K562 (cell line): ENCODE measurements at regions not wholly inside any gene's neighbourhood (a gene's known extent, or its start where the extent isn't known, plus 50 kb on each side); places are given as distances from the start of the nearest gene placed in this dataset.
A peak's percentile ranks its signal among the peaks of the same experiment; 100 is the strongest.

ENCODE experiments used
- ATAC-seq: fragments of 200-7000 bp; cut with Tn5 transposase; 3 replicates; pipeline ENCODE4 v1.9.1; 2020; ENCODE audit warnings: moderate library complexity
- BruUV-seq: library from RNA; stranded (reverse); fragments of 400-500 nt; replicated peaks from 2 replicates; lab custom pipeline; 2021; lab: Mats Ljungman, UMichigan
- CTCF ChIA-PET: fragments of 300-600 bp; formaldehyde crosslinking; extraction: SDS; loops from one replicate; lab custom pipeline; 2021; ENCODE audit warnings: low intra/inter-chr PET ratio; lab: Yijun Ruan, JAX
- POLR2A ChIA-PET: fragments of 300-600, 350-650 bp; sonication (Branson Sonifier 250); formaldehyde crosslinking; extraction: SDS; loops from one replicate; lab custom pipeline; 2021; ENCODE audit warnings: antibody characterized with exemption, inconsistent platforms; lab: Yijun Ruan, JAX
- DNase-seq, 4 experiments: peaks; one replicate each; pipeline versions ENCODE4 v3.0.0 to v3.0.0-alpha.2; 2011 to 2018; ENCODE audit warnings: low spot score in 3 of 4, mixed read lengths in 3 of 4; ENCODE audit errors: extremely low read depth in 1 of 4
- FAIRE-seq: peaks from 2 replicates; lab custom pipeline; 2011; peaks lifted over from hg19 to GRCh38; lab: Jason Lieb, UNC
- H2AFZ ChIP-seq: 2 replicates; pipeline ENCODE4 v1.6.0; 2011; ENCODE audit warnings: low read depth, low read length, control low read depth, inconsistent platforms
- H3K27ac ChIP-seq: fragments of 200-600 bp; 3 replicates; pipeline ENCODE4 v1.8.0; 2011; ENCODE audit warnings: low read depth, mild to moderate bottlenecking, control low read depth, inconsistent platforms, low read length, moderate library complexity, mixed read lengths; ENCODE audit errors: extremely low read depth
- H3K27me3 ChIP-seq, 2 experiments: fragments of 300-600 bp in 1 of 2; 2 replicates in 1 of 2; 3 replicates in 1 of 2; pipeline versions ENCODE4 v1.6.0 to v1.8.0; 2011; ENCODE audit warnings: inconsistent platforms in 2 of 2, low read length in 2 of 2, mild to moderate bottlenecking in 1 of 2, mixed read lengths in 1 of 2, moderate library complexity in 1 of 2; ENCODE audit not compliant: control insufficient read depth in 2 of 2, insufficient read depth in 2 of 2
- H3K36me3 ChIP-seq: fragments of 300-600 bp; 3 replicates; pipeline ENCODE4 v1.8.0; 2011; ENCODE audit warnings: mild to moderate bottlenecking, low read length, inconsistent platforms; ENCODE audit not compliant: control insufficient read depth, insufficient read depth
- H3K4me1 ChIP-seq, 2 experiments: fragments of 200-600 bp in 1 of 2; replicated peaks in 1 of 2; 2 replicates in 1 of 2; 3 replicates in 1 of 2; pipeline versions ENCODE4 v1.5.1 to v1.8.0; 2011; ENCODE audit warnings: inconsistent platforms in 2 of 2, low read length in 2 of 2, mild to moderate bottlenecking in 1 of 2, mixed read lengths in 1 of 2, moderate library complexity in 1 of 2; ENCODE audit not compliant: control insufficient read depth in 2 of 2, insufficient read depth in 2 of 2
- H3K4me2 ChIP-seq: 2 replicates; pipeline ENCODE4 v1.6.1; 2011; ENCODE audit warnings: low read length, control low read depth, inconsistent platforms, mixed read lengths; ENCODE audit not compliant: insufficient read depth
- H3K4me3 ChIP-seq: fragments of 200-600 bp; sonication (generic), shearing (Covaris generic); 2 replicates; pipeline ENCODE4 v1.5.1; 2016; ENCODE audit warnings: control low read depth, inconsistent platforms
- H3K79me2 ChIP-seq: fragments of 200-600 bp; 3 replicates; pipeline ENCODE4 v1.8.0; 2011; ENCODE audit warnings: low read length, inconsistent platforms; ENCODE audit not compliant: control insufficient read depth, insufficient read depth
- H3K9ac ChIP-seq, 2 experiments: 2 replicates each; pipeline versions ENCODE4 v1.6.0 to v1.6.1; 2011; ENCODE audit warnings: low read depth in 2 of 2, low read length in 2 of 2, control low read depth in 1 of 2, inconsistent platforms in 1 of 2, mild to moderate bottlenecking in 1 of 2, mixed read lengths in 1 of 2; ENCODE audit not compliant: insufficient read depth in 1 of 2
- H3K9me1 ChIP-seq: one replicate; pipeline ENCODE4 v1.6.0; 2011; ENCODE audit warnings: inconsistent platforms, mild to moderate bottlenecking, low read length, moderate library complexity; ENCODE audit not compliant: control insufficient read depth, insufficient read depth
- H3K9me3 ChIP-seq: replicated peaks from 2 replicates; pipeline ENCODE4 v1.5.1; 2011; ENCODE audit warnings: low read depth, low read length, inconsistent platforms; ENCODE audit not compliant: control insufficient read depth, insufficient read depth
- H4K20me1 ChIP-seq: replicated peaks from 2 replicates; pipeline ENCODE4 v1.6.1; 2011; ENCODE audit warnings: low read length, inconsistent platforms, mixed read lengths; ENCODE audit not compliant: control insufficient read depth, insufficient read depth
- CBFA2T2 ChIP-seq: fragments of 450-650 bp; conservative IDR thresholded peaks from 2 replicates; pipeline ENCODE4 v1.6.1; 2017; ENCODE audit warnings: mild to moderate bottlenecking
- DDX20 ChIP-seq: fragments of 450-650 bp; IDR thresholded peaks from 2 replicates; pipeline ENCODE4 v1.6.1; 2016; ENCODE audit warnings: missing genetic modification characterization, low read depth, mild to moderate bottlenecking, missing compliant biosample characterization, moderate library complexity
- HDAC3 ChIP-seq: fragments of 450-650 bp; IDR thresholded peaks from 2 replicates; pipeline ENCODE4 v1.6.1; 2018; ENCODE audit warnings: borderline replicate concordance, mild to moderate bottlenecking, moderate library complexity; ENCODE audit not compliant: partially characterized antibody
- HIVEP1 ChIP-seq: fragments of 250-450 bp; sonication (Bioruptor Pico); IDR thresholded peaks from 2 replicates; pipeline ENCODE4 v1.4.0; 2020; ENCODE audit warnings: mild to moderate bottlenecking
- HNRNPK ChIP-seq: fragments of 200-400 bp; formaldehyde crosslinking; IDR thresholded peaks from one replicate; pipeline ENCODE4 v1.6.1; 2018; ENCODE audit warnings: mild to moderate bottlenecking, low read depth, low read length; ENCODE audit not compliant: poor library complexity, severe bottlenecking
- MYC ChIP-seq, 2 experiments: fragments of 250-450 bp in 1 of 2; sonication (Bioruptor Pico) in 1 of 2; IDR thresholded peaks; 2 replicates each; pipeline versions ENCODE4 v1.5.1 to v1.6.1; 2012 to 2021; ENCODE audit warnings: low read depth in 2 of 2, borderline replicate concordance in 1 of 2, improper control_type of control experiment in 1 of 2, low read length in 1 of 2, mild to moderate bottlenecking in 1 of 2, moderate library complexity in 1 of 2
- NR1H2 ChIP-seq: sonication (generic); formaldehyde crosslinking; IDR thresholded peaks from 2 replicates; pipeline ENCODE4 v1.4.0; 2020; ENCODE audit warnings: mild to moderate bottlenecking, missing genetic modification reagents
- PCBP1 ChIP-seq: fragments of 200-400 bp; formaldehyde crosslinking; IDR thresholded peaks from 2 replicates; pipeline ENCODE4 v1.6.1; 2018; ENCODE audit warnings: mild to moderate bottlenecking, low read depth, low read length; ENCODE audit not compliant: poor library complexity, severe bottlenecking
- PHB2 ChIP-seq: fragments of 450-650 bp; IDR thresholded peaks from 2 replicates; pipeline ENCODE4 v1.6.1; 2017; ENCODE audit warnings: low read depth
- ZFP36 ChIP-seq: fragments of 150-350 bp; IDR thresholded peaks from 2 replicates; pipeline ENCODE4 v1.6.1; 2018; ENCODE audit warnings: low read length, low read depth; ENCODE audit not compliant: partially characterized antibody
- ZNF274 ChIP-seq: IDR thresholded peaks from 2 replicates; pipeline ENCODE4 v1.6.1; 2011; ENCODE audit warnings: low read depth, mild to moderate bottlenecking, low read length, moderate library complexity, borderline replicate concordance
- WGBS: fragments of 100-300 bp; shearing (Covaris generic); methylation state at CpG from one replicate; pipeline ENCODE4 v1.1.6; 2016; ENCODE audit warnings: low coverage, mixed read lengths; ENCODE audit not compliant: insufficient coverage; ENCODE audit errors: missing lambda C conversion rate; 5-methylcytosine and 5-hydroxymethylcytosine counted together
- in situ Hi-C: fragments of 300-500 bp; cut with MboI; formaldehyde crosslinking; loops from 4 replicates; pipeline ENCODE4 v1.15.0; 2018; ENCODE audit warnings: inconsistent platforms, mixed read lengths
- intact Hi-C: fragments of 100-400 bp; cut with micrococcal nuclease; formaldehyde crosslinking; loops from 2 replicates; pipeline ENCODE4 v1.14.2; 2022

DNA sequence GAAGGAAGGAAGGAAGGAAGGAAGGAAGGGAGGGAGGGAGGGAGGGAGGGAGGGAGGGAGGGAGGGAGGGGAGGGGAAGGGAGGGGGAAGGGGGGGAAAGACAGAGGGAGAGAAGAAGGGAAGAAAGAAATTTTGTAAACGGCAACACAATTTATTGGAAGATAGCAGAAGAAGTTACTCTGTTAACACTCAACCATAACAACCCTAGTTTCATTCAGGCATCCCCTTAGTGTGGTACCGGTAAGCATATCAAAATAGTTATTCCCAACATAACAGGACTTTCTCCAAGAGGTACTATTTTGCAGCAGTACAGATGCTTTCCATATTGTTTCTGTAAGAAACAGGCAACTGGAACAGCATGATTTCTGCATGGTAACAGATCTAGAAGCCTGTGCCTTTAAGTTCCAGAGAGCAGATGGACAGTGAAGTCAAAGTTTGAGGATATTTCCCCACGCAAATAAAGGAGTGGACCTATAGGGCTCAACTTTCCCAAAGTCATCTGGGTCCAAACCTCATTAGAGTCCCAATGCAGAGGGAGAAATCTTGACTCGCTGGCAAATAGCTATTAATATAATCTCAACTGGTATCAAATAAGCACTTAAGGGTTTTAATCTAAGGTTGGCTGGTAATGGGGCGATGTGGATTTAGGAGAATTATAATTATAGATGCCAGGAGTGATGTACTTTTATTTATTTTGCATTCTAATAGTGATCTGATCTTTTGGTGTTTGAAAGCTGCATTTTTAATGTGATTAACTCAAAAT is 69.4 kb downstream of the TENT5A start:
- Histone ChIP-seq H3K36me3 (no peaks in the 10 kb centered on the region), H3K9me1 (no peaks in the 10 kb centered on the region), H4K20me1 (no peaks in the 10 kb centered on the region), H3K4me3 (no peak overlapping the region), H3K9ac (no peak overlapping the region), H3K27me3 (no peaks in the 10 kb centered on the region), H3K27ac (no peak overlapping the region), H3K79me2 (no peaks in the 10 kb centered on the region), H2AFZ (no peak overlapping the region), H3K9me3 (no peaks in the 10 kb centered on the region), H3K4me1 (no peaks in the 10 kb centered on the region), H3K4me2 (no peak overlapping the region)
- no peak for DNase-seq
- no TSS peak for BruUV-seq
- intact Hi-C loops: no loop called here
- ChIA-PET POLR2A (no interaction called here), CTCF (no interaction called here)
- WGBS: 3% methylated on average over 4 of the region's 5 CpGs
- in situ Hi-C loops: no loop called here
- no peak for ATAC-seq
- TF ChIP-seq HDAC3 (no peak), HIVEP1 (CRISPR knock-in tag) (no peak), HNRNPK (peak; percentile 79), NR1H2 (CRISPR knock-in tag) (no peak), PCBP1 (peak; percentile 54)
- FAIRE-seq: no peak

GRCh38 chr6:81682235-81682795 is 70.2 kb downstream of the TENT5A start:
- H3K9ac ChIP-seq: no peak overlapping the region
- no peak overlapping the region for H3K4me3 ChIP-seq
- POLR2A ChIA-PET: no interaction called here
- no peak overlapping the region for H3K4me2 ChIP-seq
- H3K9me1 ChIP-seq: no peaks in the 10 kb centered on the region
- intact Hi-C loops: no loop called here
- no peaks in the 10 kb centered on the region for H3K4me1 ChIP-seq
- H3K9me3 ChIP-seq: no peaks in the 10 kb centered on the region
- H3K27ac ChIP-seq: no peak overlapping the region
- H4K20me1 ChIP-seq: no peaks in the 10 kb centered on the region
- no TSS peak for BruUV-seq
- DNase-seq: no peak
- FAIRE-seq: no peak
- H3K79me2 ChIP-seq: no peaks in the 10 kb centered on the region
- TF ChIP-seq PHB2: no peak
- TF ChIP-seq CBFA2T2: no peak
- TF ChIP-seq ZFP36: no peak
- no peak for TF ChIP-seq MYC (IDR thresholded peaks at IDR 0.05; ENCODE audit: low read depth, low read length)
- no peak for TF ChIP-seq MYC (CRISPR knock-in tag; IDR thresholded peaks at IDR 0.05; ENCODE audit: borderline replicate concordance, low read depth)
- TF ChIP-seq DDX20 (tag): no peak
- no peak for TF ChIP-seq ZNF274
- ATAC-seq: no peak
- H3K36me3 ChIP-seq: no peaks in the 10 kb centered on the region
- H3K27me3 ChIP-seq: no peaks in the 10 kb centered on the region
- CTCF ChIA-PET: no interaction called here
- no peak overlapping the region for H2AFZ ChIP-seq
- in situ Hi-C loops: no loop called here
